HG03342 (cell line): ENCODE measurements at regions not wholly inside any gene's neighbourhood (a gene's known extent, or its start where the extent isn't known, plus 50 kb on each side); places are given as distances from the start of the nearest gene placed in this dataset.
A peak's percentile ranks its signal among the peaks of the same experiment; 100 is the strongest.

Experiments used
- ATAC-seq: cut with Tn5 transposase; IDR thresholded peaks from one replicate; pipeline ENCODE4 v1.9.1; 2021; ENCODE audit warnings: mild to moderate bottlenecking, moderate library complexity; ENCODE audit not compliant: unreplicated experiment

DNA sequence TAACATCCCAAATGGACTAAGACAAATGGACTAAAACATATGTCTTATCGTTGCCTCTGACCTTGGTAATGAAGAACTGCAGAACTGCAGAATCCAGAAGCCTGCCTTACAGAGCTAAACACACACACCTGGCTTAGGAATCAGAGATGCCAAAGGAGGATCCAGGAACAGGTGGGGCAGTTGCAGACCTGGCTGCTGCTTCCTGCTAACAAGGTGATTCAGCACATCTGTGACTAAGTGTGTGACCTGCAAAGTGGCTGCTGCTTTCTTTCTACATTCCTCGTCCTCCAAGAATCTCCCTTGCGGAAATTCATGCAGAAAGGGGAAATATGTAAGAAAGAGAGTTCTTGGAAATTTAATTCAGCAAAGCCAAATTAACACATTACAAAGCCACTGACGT is 96.8 kb upstream of the NLGN4X start:
- ATAC-seq, result no peak

DNA sequence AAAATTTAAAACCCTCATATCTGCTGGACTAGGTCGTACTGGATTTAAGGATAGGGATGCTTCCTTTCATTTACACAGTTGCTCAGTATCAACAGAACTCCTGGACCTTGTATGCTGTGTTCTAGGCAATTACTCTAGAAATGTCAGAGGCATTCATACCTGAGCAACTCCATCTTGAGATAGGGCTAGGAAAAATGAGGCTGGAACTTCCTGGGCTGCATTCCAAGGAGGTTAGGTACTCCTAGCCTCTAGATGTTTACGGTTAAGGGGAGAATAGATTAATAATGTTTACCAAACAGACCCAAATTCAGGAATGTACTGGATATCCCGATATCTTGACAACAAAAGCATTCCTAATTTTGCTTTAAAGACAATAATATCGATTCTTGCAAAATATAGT is 84.7 kb upstream of the NLGN4X start:
- ATAC-seq, result no peak

DNA sequence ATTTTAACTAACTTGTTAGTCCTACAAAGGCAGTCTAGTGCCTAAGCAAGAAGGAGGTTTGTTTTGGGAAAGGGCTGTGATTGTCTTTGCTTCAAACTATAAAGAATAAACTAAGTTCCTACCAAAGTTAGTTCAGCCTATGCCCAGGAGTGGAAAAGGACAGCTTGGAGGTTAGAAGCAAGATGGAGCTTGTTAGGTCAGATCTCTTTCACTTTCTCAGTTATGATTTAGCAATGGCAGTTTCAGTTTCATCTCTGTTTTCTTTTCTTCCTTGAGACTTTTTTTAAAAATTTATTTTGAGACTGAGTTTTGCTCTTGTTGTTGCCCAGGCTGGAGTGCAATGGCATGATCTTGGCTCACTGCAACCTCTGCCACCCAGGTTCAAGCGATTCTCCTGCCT is 82.9 kb upstream of the NLGN4X start:
- peak; percentile 68 for ATAC-seq

DNA sequence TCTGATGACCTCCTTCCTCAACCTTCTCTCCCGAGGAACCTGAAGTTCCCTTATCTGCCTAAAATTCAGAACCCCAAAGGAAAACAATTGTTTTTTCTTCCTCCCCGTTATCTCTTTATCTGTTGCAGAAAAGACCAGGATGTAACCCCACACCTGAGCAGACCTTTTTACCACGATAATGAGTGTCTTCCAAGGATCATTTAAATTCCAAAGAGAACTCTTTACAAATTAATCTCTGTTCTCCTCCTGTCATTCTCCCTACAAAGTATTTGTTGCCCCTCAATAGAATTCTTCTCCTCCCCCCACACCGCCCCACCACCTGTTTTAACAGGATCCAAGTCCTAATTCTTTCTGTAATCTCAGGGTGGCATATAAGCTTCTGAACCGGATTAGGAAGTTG is 78.5 kb upstream of the NLGN4X start:
- no peak for ATAC-seq

DNA sequence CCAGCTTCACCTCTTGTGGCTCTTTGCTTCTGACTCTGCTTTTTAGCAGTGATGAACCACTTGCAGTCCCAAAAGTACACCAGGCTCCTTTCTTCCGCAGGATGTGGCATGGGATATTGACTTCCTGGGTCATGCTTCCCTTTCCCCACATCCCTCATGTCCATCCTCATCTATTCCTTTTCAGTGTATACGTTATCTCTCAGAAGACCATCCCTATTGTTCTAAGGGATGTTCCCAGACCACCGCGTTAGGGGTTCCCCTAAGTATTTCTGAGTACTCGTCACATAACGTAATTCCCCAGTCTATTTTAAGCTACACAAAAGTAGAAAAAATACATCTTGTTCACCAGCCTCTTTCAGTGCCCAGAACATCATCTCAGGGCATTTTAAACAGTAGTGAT is 71.1 kb upstream of the NLGN4X start:
- no peak for ATAC-seq

DNA sequence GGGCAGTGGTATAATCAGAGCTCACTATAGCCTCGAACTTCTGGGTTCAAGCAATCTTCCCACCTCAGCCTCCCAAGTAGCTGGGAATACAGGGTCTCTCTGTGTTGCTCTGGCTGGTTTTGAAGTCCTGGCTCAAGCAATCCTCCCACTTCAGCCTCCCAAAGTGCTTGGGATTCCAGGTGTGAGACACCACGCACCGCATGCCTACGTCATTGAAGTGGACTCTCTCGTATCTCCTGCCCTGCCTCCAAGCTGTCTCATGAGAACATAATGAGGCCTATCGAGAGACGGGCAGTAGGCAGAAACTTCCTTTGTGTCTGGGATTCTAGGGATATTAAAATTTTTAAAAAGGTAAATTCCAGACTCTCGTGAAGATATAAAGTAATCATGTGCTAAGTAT is 65.0 kb upstream of the NLGN4X start:
- no peak for ATAC-seq

DNA sequence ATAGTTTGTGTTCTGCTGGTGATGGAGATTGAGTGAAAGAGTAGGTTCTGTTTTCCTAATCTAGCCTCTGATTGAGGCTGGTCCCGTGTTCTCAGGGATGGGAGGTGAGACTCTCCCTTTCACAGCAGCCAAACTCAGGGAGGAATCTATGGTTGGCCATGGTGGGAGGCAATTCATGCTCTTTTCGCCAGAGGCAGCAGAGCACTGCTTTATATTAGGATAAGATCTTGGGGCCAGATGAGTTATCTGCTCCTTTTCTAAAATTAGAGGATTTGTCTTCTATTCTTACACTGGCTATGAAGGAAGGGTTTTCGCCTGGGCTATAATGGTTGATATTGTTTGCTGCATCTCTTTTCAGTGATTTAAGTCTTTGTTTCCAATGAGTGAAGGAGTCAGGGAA is 63.9 kb upstream of the NLGN4X start:
- no peak for ATAC-seq

DNA sequence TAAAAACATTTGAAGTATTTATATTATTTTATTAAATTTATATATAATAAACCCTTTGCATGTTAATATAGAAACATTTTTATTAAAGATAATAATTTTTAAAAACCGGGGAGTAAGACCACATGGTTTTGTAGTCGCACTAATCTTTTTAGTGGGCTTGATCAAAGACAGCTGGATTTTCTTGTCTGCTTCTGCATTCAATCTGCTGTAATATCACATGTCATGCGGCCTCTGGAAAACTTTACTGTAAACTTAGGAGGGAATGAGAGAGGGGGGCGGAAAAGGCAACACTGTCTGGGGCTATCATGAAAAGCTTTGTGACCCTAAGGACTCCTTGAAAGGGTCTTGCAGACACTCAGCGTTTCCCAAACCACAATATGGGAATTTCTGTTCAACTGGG is 62.8 kb upstream of the NLGN4X start:
- no peak for ATAC-seq

DNA sequence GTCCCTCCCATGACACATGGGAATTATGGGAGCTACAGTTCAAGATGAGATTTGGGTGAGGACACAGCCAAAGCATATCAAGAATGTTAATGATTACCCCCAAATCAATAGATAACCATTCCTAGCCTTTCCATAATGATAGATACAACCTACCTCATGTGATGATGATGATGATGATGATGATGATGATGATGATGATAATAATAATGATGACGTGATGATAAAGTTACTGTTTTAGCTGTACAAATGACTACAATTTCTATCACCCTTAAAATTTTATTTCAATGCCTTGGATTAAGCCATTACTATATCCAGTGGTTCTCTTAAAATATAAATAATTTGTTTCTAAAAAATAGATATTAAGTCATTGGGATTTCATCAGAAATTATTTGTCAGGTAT is 55.2 kb upstream of the NLGN4X start:
- ATAC-seq, result no peak

DNA sequence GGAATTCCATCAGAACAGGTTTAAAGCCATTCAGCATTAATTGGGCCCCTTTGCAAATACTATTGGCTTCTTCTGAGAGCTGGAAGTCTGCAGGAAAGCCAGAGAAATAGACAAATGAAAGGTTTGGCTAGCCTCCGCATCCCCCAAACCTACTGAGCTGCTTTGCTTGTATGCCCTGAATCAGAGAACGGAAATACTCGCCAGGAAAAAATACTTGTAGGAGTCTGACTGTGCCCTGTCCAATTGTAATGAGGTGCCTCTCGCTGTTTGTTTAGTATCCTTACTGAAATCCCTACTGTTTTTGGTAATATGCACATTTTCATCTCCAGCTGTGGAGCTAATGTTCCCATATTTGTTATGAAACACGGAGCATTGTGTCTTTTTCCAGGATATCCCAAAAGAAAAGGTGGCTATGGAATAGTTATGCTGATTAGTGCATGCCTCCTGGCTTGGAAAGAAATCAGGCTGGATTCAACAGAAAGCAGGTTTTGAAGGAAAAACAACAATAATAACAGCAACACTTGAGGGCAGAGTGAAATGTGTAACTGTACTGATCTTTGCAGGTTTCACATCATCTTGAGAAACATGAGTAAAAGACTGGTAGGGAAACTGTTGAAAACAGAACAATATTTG is 50.7 kb upstream of the NLGN4X start:
- no peak for ATAC-seq
